ENCODE measurements at regions not wholly inside any gene's neighbourhood (a gene's known extent, or its start where the extent isn't known, plus 50 kb on each side); places are given as distances from the start of the nearest gene placed in this dataset.

- no peak for ATAC-seq
- TF ChIP-seq OSR1 (CRISPR knock-in tag; IDR thresholded peaks at IDR 0.05) (no peak), RARB (CRISPR knock-in tag; IDR thresholded peaks at IDR 0.05) (no peak), TSHZ2 (CRISPR knock-in tag; IDR thresholded peaks at IDR 0.05) (no peak), ZNF565 (CRISPR knock-in tag; conservative IDR thresholded peaks at IDR 0.05; ENCODE audit: low read depth) (no peak), ISL1 (CRISPR knock-in tag; IDR thresholded peaks at IDR 0.05) (no peak), PATZ1 (CRISPR knock-in tag; IDR thresholded peaks at IDR 0.05; ENCODE audit: borderline replicate concordance) (no peak)
Measured at GRCh38 chr10:10204415-10204814, 813.3 kb upstream of the CELF2 start.

- no peak for ATAC-seq
- TF ChIP-seq PATZ1 (CRISPR knock-in tag; IDR thresholded peaks at IDR 0.05; ENCODE audit: borderline replicate concordance): no peak
- no peak for TF ChIP-seq TCF4 (CRISPR knock-in tag; IDR thresholded peaks at IDR 0.05; ENCODE audit: borderline replicate concordance)
- TF ChIP-seq PPARA (CRISPR knock-in tag; IDR thresholded peaks at IDR 0.05; ENCODE audit: borderline replicate concordance): no peak
- TF ChIP-seq ZNF8 (CRISPR knock-in tag; IDR thresholded peaks at IDR 0.05): no peak
- TF ChIP-seq POU6F1 (CRISPR knock-in tag; IDR thresholded peaks at IDR 0.05; ENCODE audit: borderline replicate concordance, low read depth): no peak
- TF ChIP-seq TOX (CRISPR knock-in tag; IDR thresholded peaks at IDR 0.05; ENCODE audit: borderline replicate concordance): no peak
- TF ChIP-seq ZNF565 (CRISPR knock-in tag; conservative IDR thresholded peaks at IDR 0.05; ENCODE audit: low read depth): no peak
- no peak for TF ChIP-seq BACH2 (CRISPR knock-in tag; IDR thresholded peaks at IDR 0.05; ENCODE audit: borderline replicate concordance)
- no peak for TF ChIP-seq TSHZ2 (CRISPR knock-in tag; IDR thresholded peaks at IDR 0.05)
- no peak for TF ChIP-seq ESRRG (CRISPR knock-in tag; IDR thresholded peaks at IDR 0.05)
- TF ChIP-seq ZC3H10 (CRISPR knock-in tag; IDR thresholded peaks at IDR 0.05): no peak
- no peak for TF ChIP-seq ZNF70 (CRISPR knock-in tag; IDR thresholded peaks at IDR 0.05)
- no peak for TF ChIP-seq CSRNP3 (CRISPR knock-in tag; IDR thresholded peaks at IDR 0.05)
- no peak for TF ChIP-seq OSR1 (CRISPR knock-in tag; IDR thresholded peaks at IDR 0.05)
- TF ChIP-seq GLIS3 (CRISPR knock-in tag; IDR thresholded peaks at IDR 0.05): no peak
- no peak for TF ChIP-seq ARNTL (CRISPR knock-in tag; IDR thresholded peaks at IDR 0.05; ENCODE audit: borderline replicate concordance, low read depth)
- no peak for TF ChIP-seq CREB5 (CRISPR knock-in tag; IDR thresholded peaks at IDR 0.05; ENCODE audit: low read depth)
- no peak for TF ChIP-seq RARB (CRISPR knock-in tag; IDR thresholded peaks at IDR 0.05)
- no peak for TF ChIP-seq ISL1 (CRISPR knock-in tag; IDR thresholded peaks at IDR 0.05)
Measured at GRCh38 chr10:10205906-10206305, 811.8 kb upstream of the CELF2 start.
